NCI-H748 (cell line): ENCODE measurements at regions not wholly inside any gene's neighbourhood (a gene's known extent, or its start where the extent isn't known, plus 50 kb on each side); places are given as distances from the start of the nearest gene placed in this dataset.

Source experiments
- DNase-seq: peaks from one replicate; lab custom pipeline; 2025; ENCODE audit not compliant: unreplicated experiment; lab: John Stamatoyannopoulos, UW

DNA sequence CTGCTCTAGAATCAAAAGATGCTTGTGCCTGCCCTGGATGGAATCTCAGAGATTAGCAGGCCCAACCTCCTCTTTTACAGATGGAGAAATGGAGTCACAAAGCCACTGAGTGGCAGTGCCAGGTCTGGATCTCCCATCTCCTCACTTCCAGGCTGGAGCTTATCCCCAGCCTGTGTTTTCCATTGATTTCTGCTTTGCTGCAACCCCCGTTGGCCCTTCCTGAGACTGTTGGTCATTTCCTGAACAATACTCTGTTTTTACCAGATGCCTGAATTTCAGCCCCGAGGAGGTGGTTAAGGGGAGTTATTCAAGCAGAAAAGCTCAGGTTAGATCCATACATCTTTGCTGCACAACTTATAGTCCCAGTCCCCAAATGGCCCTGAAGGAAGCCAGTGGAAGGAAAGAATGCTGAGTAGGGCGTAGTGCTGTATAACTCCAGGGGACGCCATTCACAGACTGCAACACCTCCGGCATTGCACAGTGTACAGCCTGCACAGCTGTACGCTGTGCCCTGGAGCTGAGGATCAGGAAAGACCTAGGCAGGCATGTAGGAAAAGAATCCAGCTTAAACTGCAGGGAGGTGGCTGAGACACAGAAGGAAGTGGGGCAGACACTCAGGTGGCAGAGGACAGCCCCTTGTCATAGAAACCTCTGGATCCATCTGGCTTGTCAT is 77.5 kb downstream of the RPLP1 start:
- DNase-seq, result no peak

DNA sequence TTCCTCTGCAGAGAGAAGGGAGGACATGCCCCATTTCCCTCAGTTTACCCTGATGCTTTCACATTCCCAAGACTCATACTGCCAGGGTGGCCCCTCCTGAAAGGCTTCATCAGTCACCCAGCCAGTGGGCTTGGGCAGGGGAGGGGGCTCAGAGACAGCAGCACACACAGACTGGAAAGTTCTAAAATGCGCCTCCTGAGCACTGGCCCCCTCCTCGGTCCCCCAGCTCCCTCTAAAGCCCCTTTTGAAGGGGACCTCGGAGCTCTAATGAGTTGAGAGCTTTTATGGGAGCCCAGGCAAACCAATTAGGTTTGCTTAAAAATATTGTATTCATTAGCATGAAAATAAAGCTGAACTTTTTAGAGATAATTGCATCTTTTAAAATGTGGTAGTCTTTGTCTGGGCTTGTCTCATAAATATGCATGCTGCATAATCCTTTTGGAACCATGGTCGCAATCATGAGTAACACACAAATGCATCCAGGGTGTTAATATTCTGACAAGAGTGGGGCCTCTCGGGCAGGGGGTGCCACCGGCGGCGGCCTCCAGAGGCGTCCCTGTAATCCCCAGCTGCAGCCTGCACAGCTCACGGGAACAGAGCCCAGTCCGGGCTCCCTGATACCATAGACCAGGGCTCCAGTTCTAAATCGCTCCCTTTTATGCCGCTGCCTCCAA is 78.5 kb downstream of the RPLP1 start:
- DNase-seq, result no peak

DNA sequence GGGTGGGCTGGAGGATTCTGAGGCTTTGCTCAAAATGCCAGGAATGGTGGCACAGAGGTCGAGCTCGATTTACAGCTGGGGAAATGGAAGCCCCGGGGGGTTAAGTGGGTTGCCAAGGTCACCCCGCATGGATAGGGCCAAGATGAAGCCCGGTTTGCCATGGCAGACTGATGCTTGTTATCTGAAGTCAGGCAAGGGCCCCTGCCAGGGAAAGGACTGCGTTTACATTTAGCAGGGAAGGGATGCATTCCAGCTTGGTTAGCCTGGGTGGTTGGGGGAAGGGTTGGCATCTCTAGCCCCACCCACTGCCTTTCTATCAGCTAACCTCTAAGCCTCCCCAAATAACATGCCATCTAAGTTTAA is 79.0 kb downstream of the RPLP1 start:
- no peak for DNase-seq

DNA sequence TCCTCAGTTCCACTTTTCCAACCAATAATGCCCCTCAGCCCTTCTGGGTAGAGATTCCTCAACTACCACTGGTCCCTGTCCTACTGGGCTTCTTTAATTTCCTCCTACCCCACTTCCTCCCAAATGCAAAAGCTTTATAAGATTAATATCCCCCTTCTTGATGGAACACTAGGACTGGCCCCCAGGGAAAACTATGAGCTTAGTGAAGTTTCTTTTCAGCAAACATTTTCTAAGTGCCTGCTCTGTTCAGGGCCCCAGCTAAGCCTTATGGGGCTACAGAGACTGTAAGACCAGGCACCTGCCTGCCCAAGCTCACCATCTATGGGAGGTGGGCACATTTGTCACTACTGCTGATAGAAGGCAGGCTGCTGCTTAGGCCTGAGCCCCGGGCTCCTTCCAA is 79.4 kb downstream of the RPLP1 start:
- no peak for DNase-seq

DNA sequence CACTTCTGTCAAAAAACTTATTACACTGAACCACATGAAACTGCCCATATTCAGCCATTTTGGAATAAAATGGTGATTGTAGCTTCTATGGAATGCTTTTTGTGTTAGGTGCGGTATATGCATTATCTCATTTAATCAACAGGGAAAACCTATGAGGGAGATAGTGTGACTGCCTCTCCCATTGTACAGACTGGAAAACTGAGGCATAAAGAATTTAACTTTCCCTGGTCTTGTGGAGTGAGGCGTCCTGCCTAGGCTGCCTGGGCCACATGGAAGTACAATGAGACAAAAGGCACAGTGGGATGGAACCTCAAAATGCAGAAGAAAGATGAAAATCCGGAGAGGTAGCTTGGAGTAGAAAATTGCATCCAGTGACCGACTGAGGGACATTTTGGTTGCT is 80.2 kb downstream of the RPLP1 start:
- no peak for DNase-seq

DNA sequence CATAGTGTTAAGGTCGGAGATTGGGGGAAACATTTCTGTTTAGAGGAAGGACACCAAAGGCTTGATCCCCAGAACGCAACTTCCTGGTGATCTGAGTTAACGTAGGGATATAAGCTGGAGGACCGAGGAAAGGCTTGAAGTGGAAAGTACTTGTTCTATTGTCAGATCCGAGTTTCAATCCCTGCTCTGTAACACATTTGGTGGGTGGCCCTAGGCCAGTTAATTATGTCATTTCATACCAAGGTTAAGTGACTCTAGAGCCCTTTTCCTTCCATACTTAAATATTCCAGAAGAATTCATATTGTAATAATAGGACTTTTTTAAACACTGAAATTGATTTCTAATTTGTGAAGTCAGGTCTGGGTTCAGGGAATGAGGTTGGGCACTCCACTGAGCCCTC is 80.9 kb downstream of the RPLP1 start:
- no peak for DNase-seq

DNA sequence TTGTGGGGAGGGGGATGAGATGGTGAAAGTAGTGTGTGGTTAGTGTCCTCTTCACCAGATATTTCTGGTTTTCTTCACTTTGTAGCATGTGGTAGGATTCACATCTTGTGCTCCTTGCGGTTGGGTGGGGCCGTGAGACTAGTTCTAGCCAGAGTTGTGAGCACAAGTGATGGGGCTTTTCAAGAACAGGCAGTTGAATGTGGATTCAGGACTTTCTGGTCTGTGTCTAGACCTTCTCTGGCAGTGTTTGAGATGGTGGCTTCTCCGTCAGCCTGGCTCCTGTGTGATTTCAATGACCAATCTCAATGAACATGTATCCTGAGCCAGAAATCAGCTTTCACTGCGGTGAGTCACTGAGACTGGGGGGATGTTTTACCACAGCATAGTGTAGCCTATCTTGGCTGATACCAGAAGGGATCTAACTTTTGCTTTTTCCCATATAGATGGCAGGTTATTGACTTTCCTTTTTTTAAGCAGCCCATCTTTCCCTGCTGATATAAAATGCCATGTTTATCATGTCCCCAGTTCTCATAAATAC is 82.6 kb downstream of the RPLP1 start:
- DNase-seq, result no peak

DNA sequence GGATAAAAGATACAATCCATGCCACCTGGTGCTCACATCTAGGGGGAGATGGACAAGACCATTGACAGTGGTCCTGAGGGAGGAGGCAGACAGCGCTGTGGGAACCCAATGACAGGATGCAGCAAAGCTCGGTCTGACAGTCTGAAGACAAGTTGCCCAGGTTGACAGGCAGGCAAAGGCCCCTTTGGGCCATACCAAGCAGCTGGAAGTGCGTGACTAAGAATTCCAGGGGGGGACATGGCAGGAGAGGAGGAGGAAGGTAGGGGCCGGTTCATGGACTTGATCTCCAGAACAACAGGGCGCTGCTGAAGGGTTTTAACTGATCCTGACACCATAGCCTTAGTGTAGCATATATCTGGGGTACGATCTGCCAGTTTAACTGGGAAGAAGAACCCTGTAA is 83.4 kb downstream of the RPLP1 start:
- no peak for DNase-seq

DNA sequence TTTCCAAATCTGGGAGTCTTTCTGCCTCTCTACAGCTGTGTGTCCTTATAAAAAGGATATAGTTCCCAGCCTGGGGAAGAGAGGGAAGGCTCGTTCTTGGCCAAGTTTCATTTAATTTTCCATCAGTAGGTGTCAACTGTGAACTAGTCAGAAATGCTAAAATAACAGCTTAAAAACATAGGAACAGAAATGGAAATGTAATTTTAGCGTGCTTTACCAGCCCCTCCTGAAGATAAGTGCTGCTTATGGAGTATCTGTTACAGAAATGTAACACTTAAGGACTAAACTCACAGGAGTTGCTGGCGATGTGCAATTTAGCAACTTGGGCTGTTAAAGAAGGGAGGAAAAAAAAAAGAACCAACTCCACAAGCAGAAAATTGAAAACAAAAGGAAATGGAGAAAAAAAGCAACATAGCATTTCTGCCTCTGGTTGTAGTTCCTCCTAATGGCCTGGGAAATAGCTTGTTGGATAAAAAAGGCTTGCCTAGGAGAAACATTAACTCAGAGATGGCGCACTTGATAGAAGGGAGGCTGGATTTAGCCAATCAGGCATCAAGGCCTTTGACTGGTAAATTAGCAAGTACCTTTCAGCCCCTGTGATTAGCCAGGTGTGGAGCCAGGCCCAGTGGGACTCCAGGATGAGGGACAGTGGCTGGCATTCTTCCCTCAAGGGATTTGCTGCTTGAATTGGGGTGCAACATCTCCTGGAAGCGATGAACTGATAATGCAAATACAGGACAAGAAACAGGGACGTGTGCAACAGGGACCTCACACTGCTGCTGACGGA is 84.3 kb downstream of the RPLP1 start:
- peak; percentile 21 for DNase-seq

DNA sequence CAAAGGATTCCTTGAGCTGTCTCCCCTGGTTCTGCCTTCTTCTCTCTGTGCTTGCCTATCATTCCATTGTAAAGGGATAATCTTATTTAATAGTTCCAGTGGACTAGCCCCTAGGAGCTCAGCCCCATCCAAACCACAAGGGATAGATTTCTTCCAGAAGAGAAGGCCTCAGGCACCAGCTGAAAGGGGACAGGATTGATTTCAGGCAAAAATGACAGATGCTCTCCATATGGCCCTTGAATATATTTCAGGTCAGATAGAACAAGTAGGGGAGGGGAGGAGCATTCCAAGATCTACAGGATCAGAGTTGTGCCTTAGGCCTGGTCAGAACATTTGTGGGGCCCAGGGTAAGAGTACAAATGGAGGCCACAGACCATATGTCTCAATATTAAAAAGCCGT is 85.3 kb downstream of the RPLP1 start:
- DNase-seq, result no peak

DNA sequence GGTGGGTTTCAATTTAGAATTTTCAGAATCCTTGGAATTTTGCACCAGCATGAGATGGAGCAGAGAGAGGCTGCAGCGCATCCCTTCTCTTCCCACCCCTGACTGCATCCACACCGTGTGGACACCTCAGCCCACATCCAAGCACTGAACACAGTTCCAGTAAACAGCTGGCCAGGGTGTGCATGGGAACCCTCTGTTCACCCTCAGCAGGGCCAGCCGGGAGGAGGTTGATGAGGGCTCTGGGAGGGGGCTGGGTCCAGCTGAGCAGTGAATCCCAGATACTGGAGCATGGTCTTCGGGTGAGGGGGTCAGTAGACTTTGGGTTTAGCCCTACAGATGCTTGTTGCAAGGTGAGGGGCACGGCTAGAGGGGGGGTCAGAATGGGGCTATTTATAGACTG is 85.8 kb downstream of the RPLP1 start:
- DNase-seq, result no peak

DNA sequence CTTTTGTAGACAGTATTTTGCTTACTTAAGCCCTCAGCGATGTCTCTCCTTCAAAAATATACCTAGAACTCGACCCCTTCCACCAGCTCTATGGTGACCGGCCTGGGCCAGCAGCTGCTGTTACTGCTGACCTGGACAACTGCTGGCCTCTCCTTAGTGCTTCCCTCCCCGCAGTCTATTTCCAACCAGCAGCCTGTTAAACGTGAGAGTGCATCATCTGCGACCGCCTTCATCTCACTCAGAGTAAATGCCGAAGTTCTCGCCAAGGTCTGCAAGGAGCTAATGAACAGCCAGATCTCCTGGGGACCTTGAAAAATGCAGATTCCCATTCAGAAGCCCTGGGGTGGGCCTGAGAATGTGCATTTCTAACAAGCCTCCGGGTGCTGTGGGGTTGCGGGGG is 86.7 kb downstream of the RPLP1 start:
- DNase-seq, result no peak

DNA sequence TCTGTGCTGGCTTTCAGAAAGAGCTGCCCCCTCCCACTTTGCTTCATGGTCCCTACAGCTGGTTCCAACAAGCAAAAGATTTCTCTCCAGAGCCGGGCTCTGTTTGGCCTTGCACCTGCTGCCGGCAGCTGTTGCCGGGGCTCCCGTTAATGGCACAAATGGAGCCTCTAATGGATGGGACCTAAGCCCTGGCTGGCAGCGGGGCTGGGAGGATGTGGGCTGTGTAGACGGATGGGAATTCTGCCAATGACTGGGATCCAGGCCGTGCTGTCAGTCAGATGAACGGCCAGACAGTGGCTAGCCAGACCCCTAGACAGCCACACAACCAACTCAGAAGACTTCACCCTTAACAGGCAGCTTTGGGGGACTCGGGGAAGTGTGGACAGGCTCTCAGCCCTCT is 88.0 kb downstream of the RPLP1 start:
- DNase-seq, result peak; percentile 84

DNA sequence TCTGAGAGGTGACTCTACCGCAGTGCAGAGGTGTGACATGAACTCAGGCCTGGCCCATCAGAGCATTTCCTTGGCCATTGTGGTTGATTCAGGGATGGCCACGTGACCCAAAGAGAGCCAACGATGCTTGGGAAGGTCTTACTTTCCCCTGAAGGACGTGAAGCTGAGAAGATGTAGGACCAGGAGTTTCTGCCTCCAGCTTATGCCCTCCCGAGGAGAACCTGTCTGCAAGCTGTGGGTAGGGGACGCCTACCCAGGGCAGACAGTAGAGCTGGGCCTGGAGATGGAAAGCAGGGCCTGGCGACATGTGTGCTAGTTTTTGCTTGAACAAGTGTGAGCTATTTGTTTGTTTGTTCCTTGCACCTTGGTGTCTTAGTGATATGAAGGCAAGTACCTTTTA is 89.4 kb downstream of the RPLP1 start:
- DNase-seq, result no peak

DNA sequence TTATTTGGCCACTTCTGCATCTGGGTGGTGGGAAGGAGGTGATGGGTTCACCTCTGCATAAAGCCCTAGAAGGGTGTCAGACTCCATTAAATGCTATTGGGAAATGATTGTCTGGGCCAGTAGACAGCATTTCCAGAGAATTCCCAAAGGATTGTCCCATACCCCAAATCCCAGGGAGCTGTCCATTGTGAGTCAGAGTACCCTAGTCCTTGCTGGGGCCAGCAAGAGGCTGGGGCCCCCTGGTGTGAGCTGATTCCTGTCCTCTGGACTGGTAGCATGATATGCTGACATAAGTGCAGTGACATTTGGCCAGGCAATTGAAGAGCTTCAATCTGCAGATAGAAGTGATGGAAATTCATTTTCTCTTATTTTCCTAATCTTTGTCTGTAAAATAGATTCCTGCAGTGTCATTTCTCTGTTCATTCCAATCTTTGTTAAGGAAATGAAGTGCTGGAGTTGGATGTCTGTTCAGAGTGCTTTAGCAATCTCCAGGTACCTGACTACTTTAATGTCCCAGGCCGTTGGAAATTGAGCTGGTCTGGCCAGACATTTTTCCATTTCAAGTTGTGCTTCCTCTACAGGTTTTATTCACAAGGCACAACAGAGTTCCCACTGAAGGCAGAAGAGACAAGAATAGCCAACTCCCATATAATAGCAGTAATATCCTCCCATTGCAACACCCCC is 91.2 kb downstream of the RPLP1 start:
- no peak for DNase-seq

DNA sequence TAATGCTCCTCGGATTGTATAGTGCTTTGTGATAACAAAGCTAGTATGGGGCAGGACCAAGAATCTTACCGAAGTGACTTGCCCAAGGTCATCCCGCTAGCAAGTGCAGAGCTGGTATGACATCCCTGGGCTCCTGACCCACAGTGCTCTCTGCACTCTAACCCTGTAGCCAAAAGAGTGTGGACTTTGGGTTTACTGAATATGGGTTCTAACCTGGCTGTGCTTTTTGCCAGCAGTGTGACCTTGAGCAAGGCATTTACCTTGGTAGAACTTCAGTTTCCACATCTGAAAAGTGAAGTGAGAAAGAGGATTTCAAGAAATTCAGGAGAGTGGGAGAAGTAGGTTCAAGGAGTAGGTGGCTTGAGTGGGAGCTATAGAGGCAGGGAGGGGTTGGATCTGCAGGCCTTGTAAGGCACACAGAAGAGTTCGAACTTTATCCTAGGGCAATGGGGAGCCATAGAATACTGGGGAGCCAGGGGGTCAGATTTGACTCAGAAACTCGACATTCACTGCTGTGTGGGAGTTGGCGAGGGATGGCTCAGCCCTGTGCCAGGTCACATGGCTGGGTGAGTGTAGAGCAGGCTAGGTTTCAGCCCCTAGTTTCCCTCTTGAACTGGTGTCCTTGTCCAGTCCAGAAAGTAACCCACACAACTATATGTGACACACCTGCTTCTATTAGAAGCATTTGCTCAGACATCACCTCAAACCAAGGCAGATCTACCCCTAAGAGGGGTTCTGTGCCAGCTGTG is 91.9 kb downstream of the RPLP1 start:
- no peak for DNase-seq

DNA sequence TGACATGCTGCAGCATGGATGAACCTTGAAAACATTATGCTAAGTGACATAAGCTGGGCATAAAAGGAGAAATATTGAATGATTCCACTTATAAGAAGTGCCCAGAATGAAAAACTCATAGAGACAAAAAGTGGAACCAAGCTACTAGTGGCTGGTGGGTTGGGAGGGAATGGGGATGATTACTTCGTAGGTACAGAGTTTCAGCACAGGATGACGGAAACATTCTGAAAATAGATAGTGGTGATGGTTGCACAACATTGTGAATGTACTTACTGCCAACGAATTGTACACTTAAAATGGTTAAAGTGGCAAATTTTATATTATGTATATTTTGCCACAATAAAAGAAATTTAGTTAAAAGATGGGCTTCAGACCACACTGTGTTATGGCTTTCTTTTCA is 93.6 kb downstream of the RPLP1 start:
- no peak for DNase-seq

DNA sequence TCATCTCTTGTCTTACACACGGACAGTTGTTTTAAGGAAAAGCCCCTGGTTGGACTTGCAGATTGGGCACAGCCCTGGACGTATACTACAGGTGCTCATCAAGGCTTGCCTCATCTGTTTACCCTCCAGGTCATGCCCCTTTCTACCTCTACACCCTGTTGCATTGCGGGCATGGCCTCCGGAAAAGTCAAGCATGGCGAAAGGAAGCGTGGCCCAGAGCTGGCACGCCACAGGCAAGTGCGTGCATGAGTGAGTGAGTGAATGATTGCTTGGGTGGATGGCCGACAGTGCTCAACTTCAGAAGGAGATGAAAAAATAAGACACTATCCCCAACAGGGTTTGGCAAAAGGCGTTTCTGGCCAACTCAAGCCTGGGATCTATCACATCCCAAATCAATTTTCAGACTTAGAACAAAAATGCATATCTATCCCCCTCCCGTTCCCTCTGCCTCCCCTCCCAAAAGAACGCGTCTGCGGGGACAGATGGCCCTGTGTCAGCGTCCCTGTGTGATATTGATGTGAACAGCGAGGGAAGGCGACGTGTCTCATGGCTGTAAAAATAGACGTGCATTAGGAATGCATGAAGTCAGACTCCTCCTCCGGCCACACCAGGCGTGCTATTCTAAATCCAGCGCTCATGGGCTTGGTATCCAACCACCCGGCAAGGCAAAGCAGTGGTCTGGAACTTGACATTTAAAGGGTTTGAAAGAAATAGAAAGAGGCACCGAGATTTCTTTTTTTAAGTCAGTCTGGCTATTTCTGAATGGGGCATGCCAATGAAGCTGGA is 96.0 kb downstream of the RPLP1 start:
- DNase-seq, result no peak

DNA sequence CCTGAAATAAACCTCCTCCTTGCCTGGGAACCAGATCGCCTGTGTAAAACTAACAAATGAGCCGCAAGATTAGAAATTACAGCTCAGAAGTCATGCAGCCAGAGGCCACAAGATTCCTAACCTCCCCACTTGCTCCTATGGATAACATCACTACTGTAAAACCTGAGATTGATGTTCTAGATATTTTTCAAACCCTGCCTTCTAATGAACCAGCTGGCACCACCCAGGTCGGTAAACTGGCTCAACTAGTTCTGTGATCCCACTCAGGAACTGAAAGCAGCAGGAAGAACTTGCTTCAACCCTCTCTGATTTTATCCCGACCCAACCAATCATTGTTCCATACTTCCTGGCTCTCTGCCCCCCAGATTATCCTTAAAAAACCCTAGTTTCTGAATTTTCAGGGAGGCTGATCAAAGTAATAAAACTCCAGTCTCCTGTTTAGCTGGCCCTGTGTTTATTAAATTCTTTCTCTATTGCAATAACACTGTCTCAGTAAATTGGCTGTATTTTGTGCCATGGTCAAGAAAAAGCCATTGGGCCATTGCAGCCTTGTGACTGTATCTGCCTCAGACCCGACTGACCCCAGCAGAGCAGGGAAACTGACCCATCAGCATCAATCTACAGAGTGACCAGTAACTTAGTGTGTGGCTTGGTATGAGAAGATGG is 98.9 kb downstream of the RPLP1 start:
- DNase-seq, result peak; percentile 13
